Activated T-cell treated with anti-CD3 and anti-CD28 coated beads for 1 hour (primary cell): ENCODE measurements at regions not wholly inside any gene's neighbourhood (a gene's known extent, or its start where the extent isn't known, plus 50 kb on each side); places are given as distances from the start of the nearest gene placed in this dataset.

ENCODE experiments used
- DNase-seq: peaks from one replicate; pipeline ENCODE4 v3.0.0-alpha.2; 2020; ENCODE audit warnings: low read depth

GRCh38 chr3:70899816-70900215 lies 587.4 kb upstream of the MDFIC2 start:
- no peak for DNase-seq

- DNase-seq, result no peak
Observed at GRCh38 chr3:70890020-70890394, 577.6 kb upstream of the MDFIC2 start.

GRCh38 chr3:70889162-70890019 lies 577.0 kb upstream of the MDFIC2 start:
- DNase-seq, result no peak

- DNase-seq, result no peak
Observed at GRCh38 chr3:70885636-70886035, 573.2 kb upstream of the MDFIC2 start.

- DNase-seq, result no peak
Observed at GRCh38 chr3:70882104-70882503, 569.7 kb upstream of the MDFIC2 start.

- no peak for DNase-seq
Observed at GRCh38 chr3:70880421-70880820, 568.0 kb upstream of the MDFIC2 start.

- no peak for DNase-seq
Observed at GRCh38 chr3:70876154-70876553, 563.7 kb upstream of the MDFIC2 start.

GRCh38 chr3:70874196-70874595 lies 561.8 kb upstream of the MDFIC2 start:
- DNase-seq, result no peak

- no peak for DNase-seq
Observed at GRCh38 chr3:70873686-70874085, 561.2 kb upstream of the MDFIC2 start.

- no peak for DNase-seq
Observed at GRCh38 chr3:70871909-70872656, 559.6 kb upstream of the MDFIC2 start.

- DNase-seq, result no peak
Observed at GRCh38 chr3:70870576-70870975, 558.1 kb upstream of the MDFIC2 start.

- no peak for DNase-seq
Observed at GRCh38 chr3:70868561-70868960, 556.1 kb upstream of the MDFIC2 start.

GRCh38 chr3:70863049-70863448 lies 550.6 kb upstream of the MDFIC2 start:
- DNase-seq, result no peak

GRCh38 chr3:70861855-70862254 lies 549.4 kb upstream of the MDFIC2 start:
- no peak for DNase-seq

GRCh38 chr3:70861234-70861633 lies 548.8 kb upstream of the MDFIC2 start:
- no peak for DNase-seq

GRCh38 chr3:70857916-70858315 lies 545.5 kb upstream of the MDFIC2 start:
- DNase-seq, result no peak

GRCh38 chr3:70856414-70857162 lies 544.1 kb upstream of the MDFIC2 start:
- DNase-seq, result no peak

GRCh38 chr3:70855149-70855548 lies 542.7 kb upstream of the MDFIC2 start:
- DNase-seq, result no peak

- DNase-seq, result no peak
Observed at GRCh38 chr3:70854108-70854507, 541.7 kb upstream of the MDFIC2 start.

- DNase-seq, result no peak
Observed at GRCh38 chr3:70853161-70853944, 540.9 kb upstream of the MDFIC2 start.

GRCh38 chr3:70849911-70850699 lies 537.7 kb upstream of the MDFIC2 start:
- DNase-seq, result no peak
